Sigmoid colon (tissue), 6 donors: ENCODE measurements at regions not wholly inside any gene's neighbourhood (a gene's known extent, or its start where the extent isn't known, plus 50 kb on each side); places are given as distances from the start of the nearest gene placed in this dataset.
A peak's percentile ranks its signal among the peaks of the same experiment; 100 is the strongest.

ENCODE experiments used
- DNase-seq: peaks from one replicate; pipeline ENCODE4 v3.0.0-alpha.2; 2019
- H3K27ac ChIP-seq, 4 donors: fragments of 200-600 bp; sonication (generic); one replicate each; pipeline ENCODE4 v1.5.1; 2016 to 2019; ENCODE audit warnings: mild to moderate bottlenecking in 1 of 4
- H3K27me3 ChIP-seq, 3 donors: fragments of 200-600 bp; sonication (generic); one replicate each; pipeline ENCODE4 v1.5.1; 2019; ENCODE audit warnings: mild to moderate bottlenecking in 1 of 3
- H3K36me3 ChIP-seq, 4 donors: fragments of 200-600 bp; sonication (generic); one replicate each; pipeline ENCODE4 v1.5.1; 2016 to 2019
- H3K4me1 ChIP-seq, 4 donors: fragments of 200-600 bp; sonication (generic); one replicate each; pipeline ENCODE4 v1.5.1; 2017 to 2019
- H3K4me3 ChIP-seq, 4 donors: fragments of 200-600 bp; sonication (generic); one replicate each; pipeline ENCODE4 v1.5.1; 2017 to 2019; ENCODE audit warnings: mild to moderate bottlenecking in 2 of 4, moderate library complexity in 1 of 4
- H3K9me3 ChIP-seq, 4 donors: fragments of 200-600 bp in 3 of 4; sonication (generic) in 3 of 4; one replicate each; pipeline versions ENCODE4 v1.5.1 to v1.6.1; 2013 to 2019
- CTCF ChIP-seq, 4 experiments: fragments of 450-650 bp in 3 of 4; fragments of 200-600 bp in 1 of 4; IDR thresholded peaks; one replicate each; pipeline ENCODE4 v1.5.1; 2016 to 2019; ENCODE audit warnings: antibody characterized with exemption in 4 of 4, mild to moderate bottlenecking in 3 of 4, moderate library complexity in 2 of 4
- EP300 ChIP-seq, 4 donors: sonication (generic); formaldehyde crosslinking; IDR thresholded peaks; one replicate each; pipeline ENCODE4 v1.6.1; 2017; ENCODE audit warnings: antibody characterized with exemption in 4 of 4
- POLR2A ChIP-seq, 2 donors: fragments of 450-650 bp; IDR thresholded peaks; one replicate each; pipeline ENCODE4 v1.6.1; 2016; ENCODE audit warnings: antibody characterized with exemption in 2 of 2, mild to moderate bottlenecking in 2 of 2, moderate library complexity in 2 of 2
- POLR2AphosphoS5 ChIP-seq, 4 donors: sonication (generic); formaldehyde crosslinking; IDR thresholded peaks; one replicate each; pipeline ENCODE4 v1.6.1; 2017; ENCODE audit warnings: antibody characterized with exemption in 4 of 4
- WGBS, 2 donors: extraction: QIAGEN DNeasy Blood & Tissue Kit; methylation state at CpG; one replicate each; pipeline ENCODE4 v1.1.7; 2013; 5-methylcytosine and 5-hydroxymethylcytosine counted together
- intact Hi-C: fragments of 100-400 bp; cut with DNase I; formaldehyde crosslinking; loops from one replicate; pipeline ENCODE4 v1.15.1; 2023
- small RNA-seq, 3 donors: library from RNA; depleted of rRNA; stranded (forward); fragments of <200 nt; gene quantifications; one replicate each; pipeline ENCODE3, GENCODE V24; 2016
- donor health status: healthy with polysubstance abuse.
- donor health status: healthy.

GRCh38 chr19:34118879-34119748 lies 53.2 kb upstream of the LSM14A start:
- intact Hi-C loops: no loop called here
- 50 to 56% methylated on average over 8 of the region's 8 CpGs for WGBS, 2 donors
- no peak for DNase-seq
- no peak for TF ChIP-seq CTCF (IDR thresholded peaks at IDR 0.05)
- no peak for TF ChIP-seq EP300 (IDR thresholded peaks at IDR 0.05)
- Histone ChIP-seq H3K27ac (no peak overlapping the region), H3K9me3 (no peaks in the 10 kb centered on the region), H3K27me3 (no peaks in the 10 kb centered on the region), H3K4me3 (no peak overlapping the region), H3K4me1 (no peaks in the 10 kb centered on the region), H3K36me3 (no peaks in the 10 kb centered on the region)

GRCh38 chr19:34120141-34120540 lies 52.2 kb upstream of the LSM14A start:
- Histone ChIP-seq H3K9me3 (no peaks in the 10 kb centered on the region), H3K27me3 (no peaks in the 10 kb centered on the region), H3K4me1 (no peaks in the 10 kb centered on the region), H3K36me3 (no peaks in the 10 kb centered on the region), H3K4me3 (no peak overlapping the region), H3K27ac (no peak overlapping the region)
- WGBS, 2 donors: 85 to 86% methylated on average over 11 of the region's 11 CpGs
- no peak for DNase-seq
- TF ChIP-seq CTCF (IDR thresholded peaks at IDR 0.05) (no peak), POLR2AphosphoS5 (IDR thresholded peaks at IDR 0.05) (no peak), POLR2A (IDR thresholded peaks at IDR 0.05) (no peak), EP300 (IDR thresholded peaks at IDR 0.05) (no peak)
- intact Hi-C loops: no loop called here

GRCh38 chr19:34120846-34121639 lies 51.3 kb upstream of the LSM14A start:
- WGBS, 2 donors: 52 to 61% methylated on average over 8 of the region's 8 CpGs
- no peak for DNase-seq
- H3K36me3 ChIP-seq: no peaks in the 10 kb centered on the region
- TF ChIP-seq CTCF (IDR thresholded peaks at IDR 0.05): peak; percentile 13 to 45 (median 35)
- TF ChIP-seq EP300 (IDR thresholded peaks at IDR 0.05): no peak
- no peaks in the 10 kb centered on the region for H3K27me3 ChIP-seq
- no peaks in the 10 kb centered on the region for H3K9me3 ChIP-seq
- intact Hi-C loops: no loop called here
- no peak overlapping the region for H3K4me3 ChIP-seq
- H3K27ac ChIP-seq: no peak overlapping the region
- no peaks in the 10 kb centered on the region for H3K4me1 ChIP-seq

Small RNAs in the stretch of these regions (small RNA-seq; reads per million reads assigned to genes)
- gene RN7SL150P: 0 to 0.07 (median 0) reads per million in 3 donors
- gene RPS4XP23: 0 reads per million in 3 donors
